ENCODE measurements at regions not wholly inside any gene's neighbourhood (a gene's known extent, or its start where the extent isn't known, plus 50 kb on each side); places are given as distances from the start of the nearest gene placed in this dataset.

DNA sequence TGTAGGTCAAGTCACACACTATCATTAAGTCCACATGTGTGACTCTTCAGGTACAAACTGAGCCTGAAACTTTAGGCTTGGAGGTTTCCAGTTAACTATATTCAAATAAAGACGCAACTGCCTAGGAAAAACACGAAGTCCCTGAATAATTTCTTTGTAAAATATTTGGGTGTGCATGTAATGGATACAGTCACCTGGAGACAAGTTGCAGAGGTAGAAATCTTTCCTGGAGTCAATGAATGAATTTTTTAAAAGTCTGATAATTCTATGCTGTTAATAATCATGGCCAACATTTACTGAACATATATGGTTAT, 132.7 kb downstream of the MTX3 start:
- Histone ChIP-seq H3K27ac (no peak overlapping the region), H3K4me1 (no peaks in the 10 kb centered on the region), H3K9me3 (no peaks in the 10 kb centered on the region), H3K36me3 (no peaks in the 10 kb centered on the region), H3K4me3 (no peak overlapping the region), H3K27me3 (no peaks in the 10 kb centered on the region)
- TF ChIP-seq, protein P1, sequence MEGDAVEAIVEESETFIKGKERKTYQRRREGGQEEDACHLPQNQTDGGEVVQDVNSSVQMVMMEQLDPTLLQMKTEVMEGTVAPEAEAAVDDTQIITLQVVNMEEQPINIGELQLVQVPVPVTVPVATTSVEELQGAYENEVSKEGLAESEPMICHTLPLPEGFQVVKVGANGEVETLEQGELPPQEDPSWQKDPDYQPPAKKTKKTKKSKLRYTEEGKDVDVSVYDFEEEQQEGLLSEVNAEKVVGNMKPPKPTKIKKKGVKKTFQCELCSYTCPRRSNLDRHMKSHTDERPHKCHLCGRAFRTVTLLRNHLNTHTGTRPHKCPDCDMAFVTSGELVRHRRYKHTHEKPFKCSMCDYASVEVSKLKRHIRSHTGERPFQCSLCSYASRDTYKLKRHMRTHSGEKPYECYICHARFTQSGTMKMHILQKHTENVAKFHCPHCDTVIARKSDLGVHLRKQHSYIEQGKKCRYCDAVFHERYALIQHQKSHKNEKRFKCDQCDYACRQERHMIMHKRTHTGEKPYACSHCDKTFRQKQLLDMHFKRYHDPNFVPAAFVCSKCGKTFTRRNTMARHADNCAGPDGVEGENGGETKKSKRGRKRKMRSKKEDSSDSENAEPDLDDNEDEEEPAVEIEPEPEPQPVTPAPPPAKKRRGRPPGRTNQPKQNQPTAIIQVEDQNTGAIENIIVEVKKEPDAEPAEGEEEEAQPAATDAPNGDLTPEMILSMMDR (IDR thresholded peaks at IDR 0.05): peak in 1 of 5 experiments; percentile 9
- no peak for TF ChIP-seq EP300 (IDR thresholded peaks at IDR 0.05)
- 87 to 88% methylated on average over 2 of the region's 2 CpGs for WGBS, 2 donors
- DNase-seq (ENCODE audit: low spot score in 2 of 2): no peak

DNA sequence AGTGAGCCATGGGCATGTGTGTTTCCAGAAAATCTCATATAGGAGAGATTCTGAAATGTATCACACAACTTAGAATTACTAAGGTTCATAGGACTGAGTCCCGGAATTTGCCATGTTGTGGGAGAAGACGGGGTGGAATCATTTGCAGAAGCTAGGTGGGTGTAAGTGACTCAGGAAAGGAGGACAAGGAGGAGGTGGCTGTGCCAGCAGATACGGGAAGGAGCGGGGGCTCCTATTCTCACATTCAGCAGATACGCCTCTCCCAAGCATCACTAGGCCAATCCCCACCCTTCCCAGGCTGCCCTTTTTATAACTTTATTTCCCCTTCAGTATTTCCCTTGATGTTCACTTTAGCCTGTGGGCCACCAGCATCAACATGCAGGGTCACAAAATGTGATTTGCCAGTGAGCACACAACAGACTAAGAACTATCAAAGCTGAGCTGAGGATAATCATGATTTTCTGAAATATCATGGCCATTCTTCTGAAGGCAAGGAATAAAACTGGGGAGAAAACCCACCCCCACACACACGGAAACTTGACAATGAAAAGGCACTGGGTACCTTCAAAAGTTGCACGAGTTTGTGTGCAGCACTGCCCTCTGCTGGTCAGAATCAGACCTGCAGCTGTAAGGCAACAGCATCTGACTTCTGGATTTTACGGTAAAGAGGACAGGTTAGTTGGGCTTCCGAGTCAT, 133.2 kb downstream of the MTX3 start:
- Histone ChIP-seq H3K27ac (no peak overlapping the region), H3K36me3 (no peaks in the 10 kb centered on the region), H3K4me1 (no peaks in the 10 kb centered on the region), H3K27me3 (no peaks in the 10 kb centered on the region), H3K9me3 (no peaks in the 10 kb centered on the region), H3K4me3 (no peak overlapping the region)
- peak; percentile 69 to 89 for DNase-seq (ENCODE audit: low spot score in 2 of 2)
- TF ChIP-seq, protein P1 (IDR thresholded peaks at IDR 0.05): peak; percentile 86 to 96 (median 87)
- TF ChIP-seq POLR2A (IDR thresholded peaks at IDR 0.05) (no peak), EP300 (IDR thresholded peaks at IDR 0.05) (no peak)
- 32 to 45% methylated on average over 9 of the region's 9 CpGs for WGBS, 2 donors

DNA sequence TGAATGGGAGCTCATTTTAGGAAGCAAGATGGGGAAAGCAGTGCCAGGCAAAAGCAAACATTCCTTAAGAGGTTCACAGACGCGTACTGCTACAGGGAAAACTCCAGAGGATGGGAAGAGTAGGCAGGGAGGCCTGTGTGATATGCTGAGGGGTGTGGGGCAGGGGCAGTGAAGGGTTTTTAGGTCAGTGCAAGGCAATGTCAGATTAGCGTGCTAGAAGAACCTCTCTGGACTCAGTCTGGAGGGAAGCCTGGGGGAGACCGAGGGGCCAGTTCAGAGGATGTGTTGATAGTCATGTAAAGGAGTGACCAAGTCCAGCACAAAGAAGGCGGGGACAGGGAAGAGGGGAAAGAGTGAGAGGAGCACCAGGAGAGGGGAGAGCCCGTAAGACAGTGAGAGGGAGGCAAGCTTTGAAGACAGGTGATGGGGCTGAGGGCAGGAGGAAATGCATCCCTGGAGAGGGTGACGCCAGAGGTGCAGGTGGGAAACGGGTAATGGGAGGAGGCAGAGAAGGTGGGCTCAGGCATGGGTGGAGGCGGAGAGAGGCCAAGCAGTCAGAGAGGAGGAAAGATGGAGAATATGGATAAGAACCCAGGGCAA, 134.5 kb downstream of the MTX3 start:
- Histone ChIP-seq H3K27ac (no peak overlapping the region), H3K27me3 (no peaks in the 10 kb centered on the region), H3K4me1 (no peaks in the 10 kb centered on the region), H3K4me3 (no peak overlapping the region), H3K9me3 (no peaks in the 10 kb centered on the region), H3K36me3 (no peaks in the 10 kb centered on the region)
- TF ChIP-seq POLR2A (IDR thresholded peaks at IDR 0.05) (no peak), EP300 (IDR thresholded peaks at IDR 0.05) (no peak)
- TF ChIP-seq, protein P1 (IDR thresholded peaks at IDR 0.05): no peak
- 93 to 95% methylated on average over 9 of the region's 9 CpGs for WGBS, 2 donors
- no peak for DNase-seq (ENCODE audit: low spot score in 2 of 2)

DNA sequence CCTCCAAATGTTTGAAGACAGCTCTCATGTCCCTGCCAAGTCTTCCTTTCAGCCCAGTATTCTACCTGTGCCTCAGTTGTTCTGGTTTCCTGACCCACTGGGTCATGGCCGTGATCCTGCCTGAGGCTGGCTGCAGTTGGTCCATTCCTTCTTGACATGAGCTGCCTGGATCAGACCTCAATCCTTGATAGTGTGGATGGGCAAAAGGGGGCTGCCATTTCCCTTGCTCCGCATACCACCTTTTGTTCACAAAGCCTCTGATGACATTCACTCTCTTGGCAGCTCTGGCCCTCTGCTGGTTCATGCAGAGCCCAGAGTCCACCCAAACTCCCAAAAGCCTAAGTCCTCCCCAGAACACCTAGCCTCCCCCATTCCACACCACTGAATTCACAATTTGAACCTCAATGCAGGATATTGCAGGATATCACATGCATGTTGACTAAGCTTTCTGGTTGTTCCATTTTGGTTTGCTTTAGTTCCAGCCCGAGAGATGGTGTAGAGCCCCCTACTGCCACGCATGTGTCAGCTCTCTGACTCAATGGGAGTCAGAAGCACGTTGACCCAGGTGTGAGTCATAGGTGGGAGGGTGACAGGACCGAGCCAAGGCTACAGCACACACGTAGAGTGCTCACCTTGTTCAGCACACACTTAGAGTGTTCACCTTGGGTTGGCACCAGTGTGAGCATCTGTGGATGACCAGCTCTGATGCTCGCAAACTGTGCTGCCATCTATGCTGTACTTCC, 137.2 kb downstream of the MTX3 start:
- 90 to 95% methylated on average over 8 of the region's 8 CpGs for WGBS, 2 donors
- Histone ChIP-seq H3K4me1 (no peaks in the 10 kb centered on the region), H3K36me3 (no peaks in the 10 kb centered on the region), H3K27ac (no peak overlapping the region), H3K9me3 (no peaks in the 10 kb centered on the region), H3K4me3 (no peak overlapping the region), H3K27me3 (no peaks in the 10 kb centered on the region)
- TF ChIP-seq, protein P1 (IDR thresholded peaks at IDR 0.05): no peak
- TF ChIP-seq EP300 (IDR thresholded peaks at IDR 0.05) (no peak), POLR2A (IDR thresholded peaks at IDR 0.05) (no peak)
- DNase-seq (ENCODE audit: low spot score in 2 of 2): no peak

DNA sequence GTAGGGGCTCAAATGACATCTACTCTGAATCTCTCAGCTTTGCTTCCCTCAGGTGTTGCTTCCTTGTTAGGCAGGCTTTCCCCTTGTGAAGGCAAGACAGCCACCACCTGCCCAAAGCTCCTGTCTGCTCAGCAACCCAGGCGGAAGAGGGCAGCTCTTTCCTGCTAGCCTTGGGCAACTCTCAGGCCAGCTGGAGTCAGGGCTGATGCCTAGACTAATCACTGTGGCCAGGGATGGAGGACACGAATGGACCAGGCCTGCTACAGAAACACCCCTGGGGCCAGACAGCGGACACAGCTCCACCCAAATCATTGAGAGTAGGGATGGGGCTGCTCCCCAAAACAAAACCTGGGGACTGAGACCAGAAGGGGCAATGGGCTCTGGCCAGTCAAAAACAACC, 138.0 kb downstream of the MTX3 start:
- no peaks in the 10 kb centered on the region for H3K4me1 ChIP-seq
- no peak for DNase-seq (ENCODE audit: low spot score in 2 of 2)
- H3K27me3 ChIP-seq: no peaks in the 10 kb centered on the region
- WGBS, 2 donors: 76 to 91% methylated on average over 2 to 3 of the region's 3 CpGs
- H3K4me3 ChIP-seq: no peak overlapping the region
- H3K27ac ChIP-seq: no peak overlapping the region
- TF ChIP-seq POLR2A (IDR thresholded peaks at IDR 0.05): no peak
- TF ChIP-seq, protein P1 (IDR thresholded peaks at IDR 0.05): no peak
- no peak for TF ChIP-seq EP300 (IDR thresholded peaks at IDR 0.05)
- H3K36me3 ChIP-seq: no peaks in the 10 kb centered on the region
- H3K9me3 ChIP-seq: no peaks in the 10 kb centered on the region
